BE2C (cell line): ENCODE measurements at regions not wholly inside any gene's neighbourhood (a gene's known extent, or its start where the extent isn't known, plus 50 kb on each side); places are given as distances from the start of the nearest gene placed in this dataset.

Experiments
- DNase-seq: peaks from one replicate; pipeline ENCODE4 v3.0.0-alpha.2; 2020
- H3K27me3 ChIP-seq: fragments of 250-450 bp; sonication (Bioruptor Pico); 2 replicates; pipeline ENCODE4 v1.5.1; 2020; ENCODE audit warnings: mild to moderate bottlenecking
- H3K36me3 ChIP-seq: fragments of 250-450 bp; sonication (Bioruptor Pico); 2 replicates; pipeline ENCODE4 v1.5.1; 2020; ENCODE audit warnings: mild to moderate bottlenecking
- H3K4me1 ChIP-seq: fragments of 250-450 bp; sonication (Bioruptor Pico); 2 replicates; pipeline ENCODE4 v1.5.1; 2020
- H3K4me3 ChIP-seq: 2 replicates; pipeline ENCODE4 v1.5.1; 2011; ENCODE audit warnings: low read depth, low read length
- H3K9me3 ChIP-seq: fragments of 250-450 bp; sonication (Bioruptor Pico); 2 replicates; pipeline ENCODE4 v1.5.1; 2020
- CTCF ChIP-seq: IDR thresholded peaks from 2 replicates; pipeline ENCODE4 v1.5.1; 2012; ENCODE audit warnings: mild to moderate bottlenecking, low read depth, low read length

- Histone ChIP-seq H3K4me1 (no peaks in the 10 kb centered on the region), H3K36me3 (no peaks in the 10 kb centered on the region), H3K27me3 (no peaks in the 10 kb centered on the region), H3K9me3 (no peaks in the 10 kb centered on the region), H3K4me3 (no peak overlapping the region)
- no peak for TF ChIP-seq CTCF
- DNase-seq, result no peak
These were observed 232.4 kb upstream of the KLF14 start for GRCh38 chr7:130966246-130967009.

GRCh38 chr7:130970196-130970595 is 236.2 kb upstream of the KLF14 start:
- TF ChIP-seq CTCF, result no peak
- Histone ChIP-seq H3K27me3 (no peaks in the 10 kb centered on the region), H3K4me3 (no peak overlapping the region), H3K4me1 (no peaks in the 10 kb centered on the region), H3K36me3 (peaks cover 2% of the 10 kb centered on the region; the same call in 1 of the 2 replicates), H3K9me3 (no peaks in the 10 kb centered on the region)
- DNase-seq, result no peak

- peaks cover 2% of the 10 kb centered on the region; the same call in 1 of the 2 replicates for H3K9me3 ChIP-seq
- H3K4me3 ChIP-seq, result no peak overlapping the region
- H3K27me3 ChIP-seq, result no peaks in the 10 kb centered on the region
- no peaks in the 10 kb centered on the region for H3K4me1 ChIP-seq
- H3K36me3 ChIP-seq, result peaks cover 7% of the 10 kb centered on the region
- no peak for TF ChIP-seq CTCF
- DNase-seq, result no peak
These were observed 236.7 kb upstream of the KLF14 start for GRCh38 chr7:130970696-130971095.

- TF ChIP-seq CTCF, result no peak
- Histone ChIP-seq H3K4me1 (no peaks in the 10 kb centered on the region), H3K4me3 (no peak overlapping the region), H3K36me3 (peaks cover 9% of the 10 kb centered on the region), H3K9me3 (peaks cover 2% of the 10 kb centered on the region; the same call in 1 of the 2 replicates), H3K27me3 (no peaks in the 10 kb centered on the region)
- no peak for DNase-seq
These were observed 237.3 kb upstream of the KLF14 start for GRCh38 chr7:130971297-130971696.

- no peak for DNase-seq
- Histone ChIP-seq H3K36me3 (peaks cover 9% of the 10 kb centered on the region), H3K27me3 (no peaks in the 10 kb centered on the region), H3K9me3 (peaks cover 2% of the 10 kb centered on the region; the same call in 1 of the 2 replicates), H3K4me3 (no peak overlapping the region), H3K4me1 (no peaks in the 10 kb centered on the region)
- TF ChIP-seq CTCF, result no peak
These were observed 238.2 kb upstream of the KLF14 start for GRCh38 chr7:130972201-130972600.

GRCh38 chr7:130973637-130974036 is 239.6 kb upstream of the KLF14 start:
- Histone ChIP-seq H3K9me3 (peaks cover 2% of the 10 kb centered on the region; the same call in 1 of the 2 replicates), H3K27me3 (no peaks in the 10 kb centered on the region), H3K4me1 (no peaks in the 10 kb centered on the region), H3K36me3 (peaks cover 9% of the 10 kb centered on the region), H3K4me3 (no peak overlapping the region)
- DNase-seq, result no peak
- TF ChIP-seq CTCF, result no peak
